ENCODE measurements at regions not wholly inside any gene's neighbourhood (a gene's known extent, or its start where the extent isn't known, plus 50 kb on each side); places are given as distances from the start of the nearest gene placed in this dataset.

DNA sequence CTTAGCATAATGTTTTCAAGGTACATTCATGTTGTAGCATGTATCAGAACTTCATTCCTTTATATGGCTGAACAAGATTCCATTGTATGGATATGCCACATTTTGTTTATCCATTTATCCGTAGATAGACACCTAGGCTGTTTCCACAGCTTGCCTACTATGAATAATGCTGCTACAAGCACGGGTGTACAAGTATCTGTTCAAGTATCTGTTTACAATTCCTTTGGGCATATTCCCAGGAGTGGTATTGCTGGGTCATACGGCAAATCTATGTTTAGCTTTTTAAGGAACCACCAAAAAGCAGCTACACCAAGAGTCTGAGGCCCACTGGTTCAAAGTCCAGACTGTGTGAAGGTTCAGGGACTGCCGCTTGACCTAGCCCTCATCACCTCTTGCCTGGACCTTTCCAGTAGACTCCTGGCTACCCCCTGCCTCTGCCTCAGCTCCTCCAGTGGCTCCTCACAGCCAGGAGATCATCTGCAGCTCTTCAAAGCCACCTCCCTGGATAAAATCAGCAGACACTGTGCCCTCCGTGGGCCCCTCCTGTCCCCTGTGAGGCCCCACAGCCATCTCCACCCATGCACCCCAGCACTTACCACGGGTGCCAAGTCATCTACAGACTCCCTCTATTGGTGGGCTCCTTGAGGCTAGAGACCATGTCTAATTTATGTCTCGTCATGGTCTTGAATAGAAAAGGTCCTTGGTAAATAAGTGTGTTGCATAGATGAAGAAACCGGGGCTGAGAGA is 160.3 kb downstream of the MN1 start:
- no peaks in the 10 kb centered on the region for H3K4me1 Mint-ChIP-seq
- intact Hi-C loops (cut with micrococcal nuclease) = no loop called here
- H3K4me3 Mint-ChIP-seq = no peak overlapping the region
- H3K36me3 Mint-ChIP-seq (ENCODE audit: low read depth) = no peaks in the 10 kb centered on the region
- no peak for DNase-seq
- no peaks in the 10 kb centered on the region for H3K9me3 Mint-ChIP-seq
- H3K27ac Mint-ChIP-seq = no peak overlapping the region
- no peaks in the 10 kb centered on the region for H3K27me3 Mint-ChIP-seq

DNA sequence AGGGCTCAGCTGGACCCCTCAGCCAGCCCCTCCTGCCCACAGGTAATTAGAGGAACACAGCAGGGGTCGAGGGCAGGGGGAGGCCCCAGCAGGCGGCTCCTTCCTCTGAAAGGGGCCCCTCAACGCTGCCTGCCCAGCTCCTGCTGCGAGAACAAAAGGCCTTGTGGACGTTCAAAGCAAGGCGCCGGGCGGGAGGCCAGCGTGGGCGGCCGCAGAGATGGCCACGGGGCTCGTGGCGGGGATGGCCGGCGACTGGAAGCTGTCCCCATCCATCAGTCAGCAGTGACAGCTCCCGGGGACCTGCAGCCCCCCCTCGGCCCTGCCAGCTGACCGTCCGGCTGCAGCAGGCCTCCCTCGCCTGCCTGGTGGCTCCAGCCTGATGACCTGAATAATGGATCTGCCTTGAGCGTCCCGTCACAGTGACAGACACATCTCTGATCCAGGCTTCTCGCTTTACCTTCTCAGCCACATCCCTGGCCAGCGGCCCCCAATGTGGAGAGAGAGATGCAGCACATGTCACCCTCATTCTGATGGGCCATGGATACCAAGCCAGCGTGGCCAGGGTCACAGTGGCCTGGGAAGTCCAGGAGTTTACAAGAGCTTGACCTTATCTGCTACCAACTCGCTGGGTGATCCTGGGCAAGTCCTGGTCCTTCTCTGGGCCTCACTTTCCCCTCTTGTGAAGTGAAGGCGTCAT is 159.3 kb downstream of the MN1 start:
- H3K27ac Mint-ChIP-seq = no peak overlapping the region
- H3K36me3 Mint-ChIP-seq (ENCODE audit: low read depth) = no peaks in the 10 kb centered on the region
- DNase-seq = no peak
- H3K4me1 Mint-ChIP-seq = no peaks in the 10 kb centered on the region
- no peak overlapping the region for H3K4me3 Mint-ChIP-seq
- intact Hi-C loops (cut with micrococcal nuclease) = no loop called here
- no peaks in the 10 kb centered on the region for H3K27me3 Mint-ChIP-seq
- no peaks in the 10 kb centered on the region for H3K9me3 Mint-ChIP-seq

DNA sequence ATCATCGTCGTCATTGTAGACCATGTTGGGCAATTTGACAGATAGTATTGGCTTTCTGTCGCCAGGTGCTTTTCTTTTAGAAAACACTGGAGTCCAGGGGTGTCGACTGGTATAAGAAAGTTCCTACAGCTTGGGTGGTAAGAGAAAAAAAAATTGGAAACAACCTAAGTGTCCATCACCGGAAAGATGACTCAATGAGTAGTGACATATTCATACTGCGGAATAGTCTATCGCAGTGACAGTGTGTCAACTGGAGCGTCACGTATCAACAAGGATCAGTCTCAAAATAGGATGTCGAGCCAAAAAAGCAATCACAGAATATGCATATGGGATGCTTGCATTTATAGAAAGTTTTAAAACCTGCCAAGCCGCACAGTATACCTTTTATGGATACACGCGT is 157.6 kb downstream of the MN1 start:
- no peaks in the 10 kb centered on the region for H3K36me3 Mint-ChIP-seq (ENCODE audit: low read depth)
- H3K27me3 Mint-ChIP-seq = no peaks in the 10 kb centered on the region
- H3K9me3 Mint-ChIP-seq = no peaks in the 10 kb centered on the region
- H3K4me1 Mint-ChIP-seq = no peaks in the 10 kb centered on the region
- no peak overlapping the region for H3K27ac Mint-ChIP-seq
- no peak for DNase-seq
- intact Hi-C loops (cut with micrococcal nuclease) = no loop called here
- H3K4me3 Mint-ChIP-seq = no peak overlapping the region

DNA sequence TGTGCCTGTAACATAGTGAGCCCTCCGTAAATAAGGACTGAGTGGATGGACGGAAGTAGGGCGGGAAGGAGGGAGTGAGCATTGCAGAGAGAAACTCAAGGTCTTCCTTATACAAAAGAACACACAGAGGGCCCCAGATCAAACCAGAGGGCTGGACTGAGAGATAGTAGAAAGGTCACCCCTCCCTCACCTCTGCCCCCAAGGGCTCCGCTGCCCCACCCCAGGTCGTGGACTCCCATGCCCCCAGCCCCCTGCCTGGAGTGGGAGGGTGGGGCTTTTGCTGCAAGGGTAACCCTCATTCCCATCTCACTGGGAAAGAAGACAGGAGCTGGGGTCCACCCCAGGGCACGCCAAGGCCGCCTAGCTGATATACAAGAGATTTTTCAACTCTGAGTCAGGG is 157.0 kb downstream of the MN1 start:
- Mint-ChIP-seq H3K4me1 (no peaks in the 10 kb centered on the region), H3K27me3 (no peaks in the 10 kb centered on the region), H3K4me3 (no peak overlapping the region), H3K27ac (no peak overlapping the region), H3K9me3 (no peaks in the 10 kb centered on the region), H3K36me3 (ENCODE audit: low read depth) (no peaks in the 10 kb centered on the region)
- no peak for DNase-seq
- intact Hi-C loops (cut with micrococcal nuclease) = no loop called here

DNA sequence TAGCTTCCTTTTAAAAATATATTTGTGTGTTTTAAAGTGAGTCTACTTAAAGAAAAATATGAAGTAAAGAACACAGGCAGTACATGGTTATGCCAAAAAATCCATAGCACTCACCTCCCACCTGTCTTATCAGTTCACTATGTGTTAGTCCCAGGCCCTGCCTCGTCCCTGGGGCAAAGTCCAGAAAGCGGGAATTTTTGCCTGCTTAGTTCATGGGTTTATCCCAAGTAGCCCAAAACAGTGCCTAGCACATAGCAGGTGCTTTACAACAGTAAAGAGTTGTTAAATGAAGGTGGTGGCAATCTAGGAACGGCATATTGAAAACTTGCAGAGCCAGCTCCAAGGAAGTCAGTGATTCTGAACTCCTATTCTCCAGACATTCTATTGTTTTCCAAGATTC is 154.0 kb downstream of the MN1 start:
- H3K27me3 Mint-ChIP-seq = no peaks in the 10 kb centered on the region
- H3K4me1 Mint-ChIP-seq = no peaks in the 10 kb centered on the region
- H3K9me3 Mint-ChIP-seq = no peaks in the 10 kb centered on the region
- no peak overlapping the region for H3K4me3 Mint-ChIP-seq
- H3K36me3 Mint-ChIP-seq (ENCODE audit: low read depth) = no peaks in the 10 kb centered on the region
- H3K27ac Mint-ChIP-seq = no peak overlapping the region
- intact Hi-C loops (cut with micrococcal nuclease) = no loop called here
- DNase-seq = no peak

DNA sequence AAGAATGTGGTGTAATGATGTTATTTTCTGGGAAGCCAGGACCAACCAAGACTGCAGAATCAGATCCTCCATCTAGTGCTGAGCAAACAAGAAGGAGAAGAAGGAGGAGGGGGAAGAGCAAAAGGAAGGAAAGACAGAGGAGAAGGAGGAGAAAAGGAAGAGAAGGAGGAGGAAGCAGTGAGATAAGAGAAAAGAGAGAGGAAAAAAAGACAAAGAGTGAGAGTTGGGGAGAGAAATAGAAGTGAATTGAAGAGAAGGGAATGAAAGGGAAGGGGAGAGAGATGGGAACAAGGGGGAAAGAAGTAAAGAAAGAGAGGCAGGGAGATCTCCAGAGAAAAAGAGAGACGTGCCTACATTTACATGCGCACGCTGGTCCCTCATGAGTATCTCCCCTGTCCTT is 153.5 kb downstream of the MN1 start:
- Mint-ChIP-seq H3K4me3 (no peak overlapping the region), H3K9me3 (no peaks in the 10 kb centered on the region), H3K27ac (no peak overlapping the region), H3K36me3 (ENCODE audit: low read depth) (no peaks in the 10 kb centered on the region), H3K4me1 (no peaks in the 10 kb centered on the region), H3K27me3 (no peaks in the 10 kb centered on the region)
- no peak for DNase-seq
- intact Hi-C loops (cut with micrococcal nuclease) = no loop called here

DNA sequence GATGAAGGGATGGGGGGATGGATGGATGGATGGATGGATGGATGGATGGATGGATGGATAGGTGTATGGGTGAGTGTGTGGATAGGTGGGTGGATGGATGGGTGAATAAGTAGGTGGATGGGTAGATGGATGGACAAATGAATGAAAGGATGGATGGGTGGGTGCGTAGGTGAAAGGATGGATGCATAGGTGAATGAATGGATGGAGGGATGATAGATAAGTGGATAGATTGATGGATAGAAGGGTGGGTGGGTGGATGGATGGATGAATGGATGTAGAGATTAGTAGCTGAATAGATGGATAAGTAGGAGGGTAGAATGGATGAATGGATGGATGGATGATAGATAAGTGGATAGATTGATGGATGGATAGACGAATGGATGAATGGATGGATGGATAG is 152.7 kb downstream of the MN1 start:
- H3K4me3 Mint-ChIP-seq = no peak overlapping the region

DNA sequence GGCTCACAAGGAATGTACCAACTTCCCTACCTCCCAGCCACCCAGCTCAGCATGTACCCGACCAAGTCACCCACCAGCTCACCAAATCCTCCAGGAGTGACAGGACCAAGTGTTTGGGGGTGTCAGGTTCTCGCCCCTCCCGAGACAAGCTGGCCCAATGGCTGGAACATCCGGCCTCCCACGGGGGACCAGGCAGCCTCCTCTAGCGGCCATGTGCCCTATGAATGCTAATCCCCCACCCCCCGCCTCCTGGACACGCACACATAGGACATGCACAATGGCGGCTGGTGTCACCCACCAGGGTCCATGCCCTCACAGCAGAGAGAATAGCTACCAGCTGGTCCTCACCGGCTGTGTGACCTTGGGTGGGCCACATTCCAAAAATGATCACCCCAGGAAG is 151.0 kb downstream of the MN1 start:
- H3K36me3 Mint-ChIP-seq (ENCODE audit: low read depth) = no peaks in the 10 kb centered on the region
- no peak overlapping the region for H3K27ac Mint-ChIP-seq
- no peaks in the 10 kb centered on the region for H3K27me3 Mint-ChIP-seq
- H3K9me3 Mint-ChIP-seq = no peaks in the 10 kb centered on the region
- DNase-seq = no peak
- intact Hi-C loops (cut with micrococcal nuclease) = no loop called here
- no peaks in the 10 kb centered on the region for H3K4me1 Mint-ChIP-seq
- H3K4me3 Mint-ChIP-seq = no peak overlapping the region

More for the DNA sequence above, 152.7 kb downstream of the MN1 start:
- H3K4me1 Mint-ChIP-seq = no peaks in the 10 kb centered on the region
- no peak for DNase-seq
- H3K27me3 Mint-ChIP-seq = no peaks in the 10 kb centered on the region
- no peaks in the 10 kb centered on the region for H3K36me3 Mint-ChIP-seq (ENCODE audit: low read depth)
- no peak overlapping the region for H3K27ac Mint-ChIP-seq
- intact Hi-C loops (cut with micrococcal nuclease) = no loop called here
- no peaks in the 10 kb centered on the region for H3K9me3 Mint-ChIP-seq

DNA sequence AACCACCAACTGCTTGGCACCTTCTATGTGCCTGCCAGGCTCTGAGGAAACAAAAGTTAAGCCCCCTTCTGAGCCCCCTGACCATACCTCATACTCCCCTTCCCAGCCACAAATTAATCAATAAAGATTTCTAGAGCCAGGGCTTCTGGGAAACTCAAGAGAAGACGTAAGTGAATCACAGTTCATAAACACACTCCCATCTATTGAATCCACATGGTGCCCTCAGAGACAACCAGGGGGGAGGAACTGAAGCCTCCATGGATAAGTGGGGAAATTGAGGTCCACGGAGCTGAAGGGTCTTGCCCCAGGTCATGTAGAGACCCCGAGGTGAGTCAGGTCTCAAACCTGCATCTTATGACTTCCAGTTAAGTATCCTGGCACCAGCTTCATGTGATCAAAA is 150.6 kb downstream of the MN1 start:
- Mint-ChIP-seq H3K4me1 (no peaks in the 10 kb centered on the region), H3K9me3 (peaks cover under 1% of the 10 kb centered on the region), H3K36me3 (ENCODE audit: low read depth) (no peaks in the 10 kb centered on the region), H3K27ac (no peak overlapping the region), H3K4me3 (no peak overlapping the region), H3K27me3 (no peaks in the 10 kb centered on the region)
- no peak for DNase-seq
- intact Hi-C loops (cut with micrococcal nuclease) = no loop called here

DNA sequence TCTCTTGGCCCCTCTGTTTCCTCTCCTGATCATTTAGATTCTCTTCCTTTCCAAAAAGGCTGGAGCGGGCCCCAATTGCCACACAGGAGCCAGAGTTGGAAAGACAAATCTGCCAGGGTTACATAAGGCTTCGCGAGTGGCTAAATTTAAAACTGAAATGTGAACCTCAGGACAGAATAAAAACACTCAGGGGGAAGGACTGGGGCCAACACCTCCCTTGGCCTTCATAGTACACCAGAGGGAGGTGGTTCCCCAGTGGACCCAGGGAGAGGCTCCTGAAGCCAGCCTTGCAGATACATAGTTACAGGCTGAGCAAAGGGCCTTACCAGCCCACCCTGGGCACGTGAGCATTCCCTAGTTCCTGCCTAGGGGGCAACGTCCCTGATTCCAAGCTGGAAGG is 150.1 kb downstream of the MN1 start:
- Mint-ChIP-seq H3K36me3 (ENCODE audit: low read depth) (no peaks in the 10 kb centered on the region), H3K4me1 (no peaks in the 10 kb centered on the region), H3K27ac (no peak overlapping the region), H3K27me3 (no peaks in the 10 kb centered on the region), H3K4me3 (no peak overlapping the region), H3K9me3 (peaks cover 3% of the 10 kb centered on the region)
- no peak for DNase-seq
- intact Hi-C loops (cut with micrococcal nuclease) = no loop called here

DNA sequence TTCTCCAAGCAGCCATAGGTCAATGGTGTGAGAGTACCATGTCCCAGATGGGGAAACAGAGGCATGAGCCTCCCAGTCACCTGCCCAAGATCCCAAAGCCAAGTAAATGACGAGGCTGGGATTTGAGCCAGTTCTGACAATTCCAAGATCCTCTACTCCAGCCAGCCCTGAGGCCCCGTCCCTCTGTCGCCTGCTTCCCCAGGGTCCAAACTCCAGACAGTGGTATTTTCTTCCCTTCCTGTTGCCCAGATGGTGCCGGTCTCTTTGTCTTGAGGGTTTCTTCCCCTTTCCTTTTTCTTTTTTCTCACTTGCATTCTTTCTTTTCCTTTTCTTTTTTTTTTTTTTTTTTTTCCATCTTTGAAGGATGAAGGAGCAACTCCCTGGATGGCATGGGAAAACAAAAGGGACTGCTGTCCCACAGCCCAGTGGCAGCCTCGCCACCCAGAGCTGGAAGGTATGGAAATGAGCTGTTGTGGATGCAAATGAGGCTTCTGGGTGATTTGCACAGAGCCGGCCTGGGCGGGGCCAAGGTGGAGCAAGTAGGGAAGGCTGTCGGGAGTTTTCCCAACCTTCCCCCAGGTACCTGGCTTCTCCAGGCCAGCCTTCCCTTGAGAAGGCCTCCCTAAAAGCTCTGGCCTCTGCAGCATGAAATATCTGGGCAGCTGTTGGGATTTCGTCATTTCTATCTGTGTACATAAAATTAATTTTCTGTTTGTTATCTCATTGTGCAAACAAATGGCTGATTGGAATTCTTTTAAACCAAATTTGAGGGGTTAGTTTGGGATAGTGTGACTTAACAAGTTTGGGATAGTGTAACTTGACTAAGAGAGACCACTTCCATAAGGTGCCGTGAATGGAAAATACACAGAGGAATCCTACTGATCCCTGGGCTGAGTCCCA is 146.8 kb downstream of the MN1 start:
- Mint-ChIP-seq H3K4me1 (no peaks in the 10 kb centered on the region), H3K27me3 (no peaks in the 10 kb centered on the region), H3K9me3 (peaks cover 3% of the 10 kb centered on the region), H3K36me3 (ENCODE audit: low read depth) (no peaks in the 10 kb centered on the region), H3K27ac (no peak overlapping the region), H3K4me3 (no peak overlapping the region)
- intact Hi-C loops (cut with micrococcal nuclease) = no loop called here
- DNase-seq = no peak

DNA sequence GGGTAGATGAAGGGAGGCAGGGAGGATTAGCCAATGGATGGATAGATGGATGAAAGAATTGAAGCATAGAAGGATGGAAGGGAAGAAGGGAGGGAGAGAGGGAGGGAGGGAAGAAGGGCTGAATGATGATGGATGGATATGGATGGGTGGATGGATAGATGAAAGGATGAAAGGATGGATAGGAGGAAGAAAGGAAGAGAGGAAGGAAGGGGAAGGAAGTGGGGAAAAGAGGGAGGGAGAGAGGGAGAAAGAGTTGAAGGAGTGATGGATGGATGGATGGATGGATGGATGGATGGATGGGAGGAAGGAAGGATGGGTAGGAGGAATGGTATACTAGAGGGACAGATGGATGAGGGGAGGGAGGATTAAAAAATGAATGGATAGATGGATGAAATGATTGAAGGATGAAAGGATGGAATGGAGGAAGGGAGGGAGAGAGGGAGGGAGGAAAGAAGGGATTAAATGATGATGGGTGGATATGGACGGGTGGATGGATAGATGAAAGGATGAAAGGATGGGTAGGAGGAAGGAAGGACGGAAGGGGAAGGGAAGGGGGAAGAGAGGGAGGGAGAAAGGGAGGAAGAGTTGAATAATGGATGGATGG is 145.9 kb downstream of the MN1 start:
- H3K36me3 Mint-ChIP-seq (ENCODE audit: low read depth) = no peaks in the 10 kb centered on the region
- H3K27ac Mint-ChIP-seq = no peak overlapping the region
- peaks cover 3% of the 10 kb centered on the region for H3K9me3 Mint-ChIP-seq
- DNase-seq = no peak
- intact Hi-C loops (cut with micrococcal nuclease) = no loop called here
- no peak overlapping the region for H3K4me3 Mint-ChIP-seq
- no peaks in the 10 kb centered on the region for H3K4me1 Mint-ChIP-seq
- H3K27me3 Mint-ChIP-seq = no peaks in the 10 kb centered on the region

DNA sequence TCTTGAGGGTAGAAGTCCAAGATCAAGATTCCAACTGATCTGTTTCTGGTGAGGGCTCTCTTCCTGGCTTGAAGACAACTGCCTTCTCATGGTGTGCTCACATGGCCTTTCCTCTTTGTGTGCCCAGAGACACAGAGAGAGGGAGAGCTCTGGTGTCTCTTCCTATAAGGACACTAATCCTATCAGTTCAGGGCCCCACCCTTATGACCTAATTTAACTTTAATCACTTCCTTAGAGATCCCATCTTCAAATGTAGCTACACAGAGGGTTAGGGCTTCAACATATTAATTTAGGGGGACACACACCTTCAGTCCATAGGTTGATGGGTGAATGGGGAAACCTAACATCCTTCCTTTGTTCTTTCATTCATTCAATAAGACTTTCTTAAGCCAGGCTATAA is 144.6 kb downstream of the MN1 start:
- peaks cover 3% of the 10 kb centered on the region for H3K9me3 Mint-ChIP-seq
- DNase-seq = no peak
- intact Hi-C loops (cut with micrococcal nuclease) = no loop called here
- no peak overlapping the region for H3K4me3 Mint-ChIP-seq
- H3K36me3 Mint-ChIP-seq (ENCODE audit: low read depth) = no peaks in the 10 kb centered on the region
- no peaks in the 10 kb centered on the region for H3K27me3 Mint-ChIP-seq
- no peak overlapping the region for H3K27ac Mint-ChIP-seq
- no peaks in the 10 kb centered on the region for H3K4me1 Mint-ChIP-seq

DNA sequence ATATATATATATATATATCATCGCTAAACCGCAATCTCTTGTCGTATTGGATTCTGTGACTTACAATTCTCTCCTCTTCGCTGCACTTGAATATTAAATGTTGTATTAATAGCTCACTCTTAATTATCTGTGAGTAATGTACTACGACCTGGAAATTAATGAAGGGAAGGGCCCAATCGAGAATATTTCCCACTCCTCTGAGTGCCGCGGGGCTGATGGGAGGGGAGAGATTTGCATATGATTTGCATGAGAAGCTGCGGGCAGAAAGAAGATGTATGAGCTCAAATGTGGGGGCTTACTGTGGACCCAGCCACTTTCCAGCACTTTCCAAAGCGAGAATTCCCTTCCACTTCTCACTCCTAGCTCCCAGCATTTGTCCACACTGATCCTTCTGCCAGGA is 141.2 kb downstream of the MN1 start:
- Mint-ChIP-seq H3K27me3 (no peaks in the 10 kb centered on the region), H3K27ac (no peak overlapping the region), H3K4me1 (no peaks in the 10 kb centered on the region), H3K9me3 (peaks cover 3% of the 10 kb centered on the region), H3K4me3 (no peak overlapping the region), H3K36me3 (ENCODE audit: low read depth) (no peaks in the 10 kb centered on the region)
- no peak for DNase-seq
- intact Hi-C loops (cut with micrococcal nuclease) = no loop called here

All from activated CD4-positive, alpha-beta T cell treated with anti-CD3 and anti-CD28 coated beads, Interleukin-2, amount 10 ng/mL, durations not matched to agents 24 days and 14 days (primary cell).